B cell (primary cell): ENCODE measurements at regions not wholly inside any gene's neighbourhood (a gene's known extent, or its start where the extent isn't known, plus 50 kb on each side); places are given as distances from the start of the nearest gene placed in this dataset.

Experiments
- ATAC-seq: fragments of 200-7000 bp; cut with Tn5 transposase; one replicate; pipeline ENCODE4 v1.10.0; 2021; ENCODE audit warnings: low read depth, mild to moderate bottlenecking, moderate number of reproducible peaks, moderate library complexity
- CTCF ChIA-PET: fragments of 350-600 bp; sonication (Branson Sonifier 250); formaldehyde crosslinking; loops from one replicate; lab custom pipeline; 2021; ENCODE audit warnings: antibody characterized with exemption, inconsistent platforms; lab: Charles Lee
- POLR2A ChIA-PET: fragments of 350-600 bp; sonication (Branson Sonifier 250); formaldehyde crosslinking; loops from one replicate; lab custom pipeline; 2021; ENCODE audit warnings: antibody characterized with exemption; lab: Charles Lee
- DNase-seq: peaks from one replicate; pipeline ENCODE4 v3.0.0; 2013
- H2AFZ ChIP-seq: 2 replicates; pipeline ENCODE4 v1.6.1; 2012; ENCODE audit warnings: mild to moderate bottlenecking, low read depth, low read length; ENCODE audit not compliant: insufficient read depth, poor library complexity, severe bottlenecking
- H3K27ac ChIP-seq, 2 donors: 1 replicate in 1 of 2; 2 replicates in 1 of 2; pipeline ENCODE4 v1.5.1; 2012 to 2013; ENCODE audit warnings: low read length in 2 of 2, mild to moderate bottlenecking in 2 of 2, moderate library complexity in 1 of 2
- H3K27me3 ChIP-seq, 4 experiments: fragments of 200-600 bp in 1 of 4; sonication (generic) in 1 of 4; replicated peaks in 1 of 4; 1 replicate in 2 of 4; 2 replicates in 2 of 4; pipeline versions ENCODE4 v1.6.1 to v1.7.0; 2013 to 2016; ENCODE audit warnings: low read length in 3 of 4, mild to moderate bottlenecking in 2 of 4, mixed read lengths in 1 of 4, moderate library complexity in 1 of 4; ENCODE audit not compliant: insufficient read depth in 4 of 4, control insufficient read depth in 3 of 4; ENCODE audit errors: control extremely low read depth in 1 of 4
- H3K36me3 ChIP-seq, 2 experiments: replicated peaks in 1 of 2; 1 replicate in 1 of 2; 2 replicates in 1 of 2; pipeline versions ENCODE4 v1.6.1 to v1.7.1; 2013; ENCODE audit warnings: low read length in 1 of 2; ENCODE audit not compliant: insufficient read depth in 2 of 2, control insufficient read depth in 1 of 2; ENCODE audit errors: control extremely low read depth in 1 of 2, extremely low read depth in 1 of 2
- H3K4me1 ChIP-seq, 2 donors: fragments of 200-600 bp in 1 of 2; sonication (generic) in 1 of 2; 1 replicate in 1 of 2; 2 replicates in 1 of 2; pipeline versions ENCODE4 v1.5.1 to v1.6.1; 2013 to 2017; ENCODE audit warnings: low read length in 2 of 2; ENCODE audit not compliant: control insufficient read depth in 2 of 2, insufficient read depth in 2 of 2
- H3K4me2 ChIP-seq: replicated peaks from 2 replicates; pipeline ENCODE3; 2012; ENCODE audit warnings: mild to moderate bottlenecking, low read depth, low read length; ENCODE audit not compliant: poor library complexity, severe bottlenecking
- H3K4me3 ChIP-seq, 5 experiments: fragments of 200-600 bp in 1 of 5; sonication (generic) in 1 of 5; 1 replicate in 3 of 5; 2 replicates in 2 of 5; pipeline versions ENCODE4 v1.5.1 to v1.7.0; 2011 to 2016; ENCODE audit warnings: low read length in 4 of 5, mild to moderate bottlenecking in 4 of 5, low read depth in 2 of 5, control low read depth in 1 of 5, moderate library complexity in 1 of 5; ENCODE audit not compliant: insufficient read depth in 1 of 5; ENCODE audit errors: control extremely low read depth in 1 of 5, extremely low read depth in 1 of 5
- H3K79me2 ChIP-seq: fragments of 200-600 bp; sonication (generic); one replicate; pipeline ENCODE4 v1.6.0; 2016; ENCODE audit warnings: low read length; ENCODE audit not compliant: control insufficient read depth, insufficient read depth
- H3K9ac ChIP-seq: fragments of 200-600 bp; sonication (generic); 2 replicates; pipeline ENCODE4 v1.6.1; 2017; ENCODE audit warnings: mild to moderate bottlenecking, low read length, moderate library complexity
- H3K9me3 ChIP-seq, 3 donors: one replicate each; pipeline versions ENCODE4 v1.6.1 to v1.7.1; 2013; ENCODE audit warnings: low read length in 2 of 3; ENCODE audit not compliant: control insufficient read depth in 2 of 3, insufficient read depth in 1 of 3; ENCODE audit errors: control extremely low read depth in 1 of 3
- H4K20me1 ChIP-seq: 2 replicates; pipeline ENCODE4 v1.6.0; 2012; ENCODE audit warnings: mild to moderate bottlenecking, low read length; ENCODE audit not compliant: insufficient read depth, control insufficient read depth, poor library complexity, severe bottlenecking
- H3K27ac Mint-ChIP-seq: one replicate; pipeline ENCODE4 v1.8.0; 2021; ENCODE audit warnings: mixed read lengths
- H3K27me3 Mint-ChIP-seq: one replicate; pipeline ENCODE4 v1.8.0; 2021; ENCODE audit warnings: mixed read lengths
- H3K4me1 Mint-ChIP-seq: one replicate; pipeline ENCODE4 v1.8.0; 2021; ENCODE audit warnings: mixed read lengths
- H3K4me3 Mint-ChIP-seq: one replicate; pipeline ENCODE4 v1.8.0; 2021; ENCODE audit warnings: mixed read lengths
- H3K9me3 Mint-ChIP-seq: one replicate; pipeline ENCODE4 v1.8.0; 2022; ENCODE audit warnings: mixed read lengths; ENCODE audit not compliant: insufficient read depth
- CTCF ChIP-seq: fragments of 200-600 bp; IDR thresholded peaks from one replicate; pipeline ENCODE4 v1.8.0; 2022; ENCODE audit warnings: antibody characterized with exemption, mild to moderate bottlenecking
- EZH2 ChIP-seq: IDR thresholded peaks from 2 replicates; pipeline ENCODE4 v1.6.1; 2012; ENCODE audit warnings: borderline replicate concordance, low read depth, mild to moderate bottlenecking, moderate library complexity, low read length; ENCODE audit not compliant: insufficient read depth, poor library complexity, severe bottlenecking
- WGBS: methylation state at CpG from one replicate; pipeline ENCODE4 v1.1.5; 2013; ENCODE audit warnings: missing lambda C conversion rate; ENCODE audit not compliant: insufficient coverage; 5-methylcytosine and 5-hydroxymethylcytosine counted together
- intact Hi-C: fragments of 100-400 bp; cut with micrococcal nuclease; formaldehyde crosslinking; loops from one replicate; pipeline ENCODE4 v1.10.0; 2022

DNA sequence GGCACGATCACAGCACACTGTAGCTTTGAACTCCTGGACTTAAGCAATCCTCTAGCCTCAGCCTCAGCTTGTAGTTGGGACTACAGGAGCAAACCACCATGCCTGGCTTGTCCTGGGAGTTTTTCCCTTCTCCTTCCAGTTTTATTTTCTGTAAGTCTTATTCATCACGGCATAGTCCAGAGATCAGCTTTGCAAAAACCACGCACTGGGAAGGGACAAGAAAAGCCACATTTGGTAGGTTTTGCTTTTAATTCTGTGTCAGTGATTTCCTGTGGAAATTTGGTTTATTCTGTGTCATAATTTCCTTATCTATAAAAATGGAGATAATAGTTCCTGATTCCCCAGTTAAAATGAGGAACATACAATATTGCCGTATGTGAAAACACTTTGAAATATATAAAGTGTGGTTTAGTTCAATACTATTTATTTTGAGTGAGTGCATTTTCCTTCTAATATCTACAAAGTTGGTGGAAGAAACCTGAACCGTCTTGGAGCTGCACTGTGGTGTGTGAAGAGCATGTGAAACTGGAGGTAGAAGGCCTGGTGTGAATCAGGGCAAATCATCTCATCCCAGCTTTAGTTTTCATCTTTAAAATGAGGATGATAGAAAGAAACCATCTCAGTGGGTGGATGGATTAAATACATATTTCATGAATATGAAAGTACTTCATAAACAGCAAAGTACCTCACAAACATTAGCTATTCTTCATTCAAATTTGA lies 92.8 kb upstream of the ELL2 start:
- H3K9ac ChIP-seq, result no peak overlapping the region
- Mint-ChIP-seq H3K9me3 (peaks cover 6% of the 10 kb centered on the region), H3K27me3 (peaks cover 12% of the 10 kb centered on the region), H3K27ac (no peak overlapping the region), H3K4me3 (no peak overlapping the region), H3K4me1 (no peaks in the 10 kb centered on the region)
- no peak overlapping the region for H3K4me2 ChIP-seq
- intact Hi-C loops, result no loop called here
- no peak overlapping the region for H3K27ac ChIP-seq
- H3K9me3 ChIP-seq, result peaks cover 0 to 3% (median 0%) of the 10 kb centered on the region in 3 donors
- no peaks in the 10 kb centered on the region for H3K4me1 ChIP-seq
- TF ChIP-seq EZH2, result no peak
- no peak for TF ChIP-seq CTCF
- no peaks in the 10 kb centered on the region for H3K79me2 ChIP-seq
- ATAC-seq (no peak), DNase-seq (no peak)
- H3K36me3 ChIP-seq, result no peaks in the 10 kb centered on the region
- no peak overlapping the region for H2AFZ ChIP-seq
- ChIA-PET POLR2A (no interaction called here), CTCF (no interaction called here)
- no peaks in the 10 kb centered on the region for H3K27me3 ChIP-seq
- no peaks in the 10 kb centered on the region for H4K20me1 ChIP-seq
- 92% methylated on average over 1 of the region's 5 CpGs for WGBS
- no peak overlapping the region for H3K4me3 ChIP-seq

DNA sequence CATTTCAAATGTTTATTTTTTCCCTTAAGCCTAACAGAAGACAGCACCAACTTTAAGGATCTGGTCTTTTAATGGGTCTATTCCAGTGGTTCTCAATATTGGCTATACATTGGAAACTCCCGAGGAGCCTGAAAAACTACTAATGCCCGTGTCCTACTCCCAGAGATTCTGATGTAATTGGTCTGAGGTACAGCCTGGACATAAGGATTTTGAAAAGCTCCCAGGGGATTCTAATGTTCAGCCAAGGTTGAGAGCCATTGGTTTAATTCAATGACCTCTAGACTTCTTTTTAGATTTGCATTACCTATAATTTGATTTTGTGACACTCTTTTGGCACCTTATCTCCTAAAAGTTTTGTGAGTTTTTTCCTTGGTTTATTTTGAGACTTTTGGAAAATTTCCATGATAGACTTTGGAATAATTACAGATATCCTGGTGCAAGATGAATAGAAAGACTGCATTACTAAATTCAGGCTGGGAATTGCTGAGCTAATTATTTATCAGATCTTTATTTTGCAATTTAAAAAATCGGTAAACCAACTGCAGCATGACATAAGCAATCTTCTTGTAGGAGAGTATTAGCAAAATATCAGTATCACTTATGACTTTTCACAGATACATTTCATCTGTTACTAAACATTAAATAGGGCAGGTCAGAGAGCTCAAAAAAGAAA lies 91.5 kb upstream of the ELL2 start:
- Histone ChIP-seq H2AFZ (no peak overlapping the region), H3K79me2 (no peaks in the 10 kb centered on the region), H4K20me1 (no peaks in the 10 kb centered on the region), H3K4me1 (no peaks in the 10 kb centered on the region), H3K9me3 (peaks cover 0 to 3% (median 0%) of the 10 kb centered on the region in 3 donors), H3K27ac (no peak overlapping the region), H3K9ac (no peak overlapping the region), H3K4me3 (no peak overlapping the region), H3K36me3 (no peaks in the 10 kb centered on the region), H3K4me2 (no peak overlapping the region), H3K27me3 (no peaks in the 10 kb centered on the region)
- Mint-ChIP-seq H3K9me3 (peaks cover 6% of the 10 kb centered on the region), H3K27me3 (peaks cover 12% of the 10 kb centered on the region), H3K27ac (no peak overlapping the region), H3K4me1 (no peaks in the 10 kb centered on the region), H3K4me3 (no peak overlapping the region)
- intact Hi-C loops, result no loop called here
- ATAC-seq, result no peak
- DNase-seq, result no peak
- ChIA-PET CTCF (interaction anchor here (0.6 kb wide), 1 partner anchor 134 kb away, joined by 3 read pairs; no protein-coding TSS in a partner anchor), POLR2A (no interaction called here)
- TF ChIP-seq CTCF, result no peak
- no peak for TF ChIP-seq EZH2
- WGBS, result 86% methylated on average over 1 of the region's 3 CpGs
